Nucleus accumbens (tissue), 56 donors: ENCODE measurements at regions not wholly inside any gene's neighbourhood (a gene's known extent, or its start where the extent isn't known, plus 50 kb on each side); places are given as distances from the start of the nearest gene placed in this dataset.
A peak's percentile ranks its signal among the peaks of the same experiment; 100 is the strongest.
"Not testable (repeated sequence)": the region's sequence is repeated elsewhere in the genome, so short reads cannot be mapped to it uniquely, and the experiment has no call there.

ENCODE experiments used
- DNase-seq, 56 donors: peaks; one replicate each; lab custom pipeline; 2025; lab: John Stamatoyannopoulos, UW

GRCh38 chr4:156420623-156421022 is 467.0 kb upstream of the CTSO start:
- no peak for DNase-seq

DNA sequence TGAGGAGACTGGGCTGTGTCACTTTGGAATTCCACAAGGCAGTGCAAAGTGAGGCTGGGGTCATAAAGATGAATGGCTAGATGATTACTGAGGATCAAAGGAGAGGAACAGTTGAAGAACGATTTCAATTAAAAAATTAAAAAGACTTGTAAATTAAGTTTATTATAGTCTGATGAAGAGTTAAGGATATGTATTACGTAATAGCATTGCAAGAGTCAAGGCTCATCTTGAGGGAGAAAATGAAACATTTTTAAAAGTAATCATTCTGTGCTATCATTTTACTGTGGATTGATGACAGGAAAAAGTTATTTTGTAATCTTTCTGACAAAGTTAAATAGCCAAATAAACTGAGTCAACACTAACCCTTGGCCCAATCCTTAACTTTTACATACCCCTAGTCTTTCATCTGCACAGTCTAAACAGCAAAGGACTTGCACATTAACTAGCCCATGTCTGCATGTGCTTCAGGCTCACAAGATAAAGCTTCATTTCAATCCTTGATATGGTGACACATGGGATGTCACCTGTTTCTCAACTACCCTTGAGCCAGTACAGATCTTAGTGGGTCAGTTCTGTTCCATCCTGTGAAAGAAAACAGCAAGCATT is 465.5 kb upstream of the CTSO start:
- no peak for DNase-seq

DNA sequence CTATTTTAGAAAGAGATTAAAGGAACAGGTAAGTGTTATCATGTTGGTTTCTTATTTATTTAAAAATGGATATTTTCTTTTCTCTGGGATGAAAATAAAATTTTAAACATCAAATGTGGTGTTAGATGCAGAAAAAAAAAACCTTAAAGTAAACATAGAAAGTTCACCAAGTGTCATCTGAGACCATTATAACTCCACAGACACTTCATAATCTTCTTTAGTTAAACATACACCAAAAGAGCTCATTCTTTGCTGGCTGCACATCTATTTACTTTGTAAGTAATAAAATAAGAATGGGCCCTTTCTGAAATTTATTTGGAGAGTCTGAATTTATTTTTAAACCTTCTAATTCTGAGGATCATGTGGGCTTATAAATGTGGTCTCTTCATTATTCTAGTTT is 460.7 kb upstream of the CTSO start:
- DNase-seq: no peak

DNA sequence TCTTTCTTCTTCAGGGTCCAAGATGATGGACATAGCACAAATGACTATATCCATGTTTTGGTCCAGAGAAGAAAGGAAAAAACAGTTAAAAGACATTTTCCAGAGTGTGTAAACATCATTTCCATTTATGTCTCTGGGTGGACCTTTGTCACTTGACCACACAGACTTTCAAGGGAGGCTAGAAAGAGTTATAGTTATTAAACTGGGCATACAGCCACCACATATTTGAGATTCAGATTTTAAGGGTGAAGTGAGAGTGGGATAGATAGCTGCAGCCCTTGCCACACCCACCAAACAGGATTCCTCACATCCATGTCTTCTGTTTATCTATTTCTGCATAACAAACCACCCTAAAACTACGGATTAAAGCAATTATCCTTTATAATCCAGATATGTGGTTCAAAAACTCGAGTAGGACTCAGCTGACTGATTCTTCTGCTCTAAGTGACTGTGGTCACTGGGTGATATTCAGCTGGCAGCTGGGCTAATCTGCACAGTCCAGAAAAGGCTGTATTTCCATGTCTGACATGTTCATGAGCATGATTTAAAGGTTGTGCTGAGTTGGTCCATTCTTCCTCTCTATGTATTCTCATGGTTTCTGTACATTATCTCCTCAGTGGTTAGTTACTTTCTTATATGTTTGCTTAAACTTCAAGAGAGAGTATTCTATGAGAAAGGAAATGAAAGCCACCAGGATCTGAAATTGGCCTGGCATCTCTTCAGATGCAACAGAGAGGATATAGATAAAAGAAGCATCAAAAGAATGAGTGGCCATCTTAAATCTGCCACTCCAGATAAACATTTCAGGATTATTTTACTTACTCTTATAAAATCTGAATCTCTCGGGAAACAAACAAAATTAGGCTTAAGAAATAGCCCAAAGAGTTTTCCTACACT is 459.8 kb upstream of the CTSO start:
- no peak for DNase-seq

DNA sequence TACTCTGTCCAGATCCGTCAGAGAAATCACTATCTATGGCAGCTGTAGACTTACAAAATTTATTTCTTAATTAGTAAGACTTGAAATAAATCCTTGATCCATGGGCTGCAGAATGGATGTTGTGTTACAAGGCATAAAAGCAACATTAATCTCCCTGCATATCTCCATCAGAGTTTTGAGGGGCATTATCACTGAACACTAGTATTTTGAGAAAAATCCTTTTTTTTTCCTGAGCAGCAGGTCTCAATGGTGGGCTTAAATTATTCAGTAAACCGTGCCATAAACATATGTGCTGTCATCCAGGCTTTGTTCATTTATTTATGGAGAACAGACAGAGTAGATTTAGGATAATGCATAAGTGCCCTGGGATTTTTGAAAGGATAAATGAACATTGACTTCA is 457.9 kb upstream of the CTSO start:
- no peak for DNase-seq

DNA sequence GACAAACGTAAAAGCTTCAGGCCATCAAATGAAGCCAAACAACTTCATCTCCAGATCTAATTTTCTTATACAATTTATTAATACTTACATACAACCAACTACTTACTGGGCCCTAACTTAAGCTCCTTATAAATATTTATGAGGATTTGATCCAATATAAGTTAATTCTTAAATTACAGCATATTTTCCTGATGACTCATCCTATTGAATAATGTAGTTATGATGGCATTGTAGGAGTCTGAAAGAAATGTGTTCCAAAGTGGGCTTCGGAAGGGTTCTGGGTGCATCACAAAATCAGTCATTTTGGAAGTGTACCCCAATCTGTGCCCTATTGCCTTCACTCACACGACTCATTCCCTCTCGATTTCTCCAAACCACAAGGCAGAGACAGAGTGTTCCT is 455.1 kb upstream of the CTSO start:
- DNase-seq: no peak

DNA sequence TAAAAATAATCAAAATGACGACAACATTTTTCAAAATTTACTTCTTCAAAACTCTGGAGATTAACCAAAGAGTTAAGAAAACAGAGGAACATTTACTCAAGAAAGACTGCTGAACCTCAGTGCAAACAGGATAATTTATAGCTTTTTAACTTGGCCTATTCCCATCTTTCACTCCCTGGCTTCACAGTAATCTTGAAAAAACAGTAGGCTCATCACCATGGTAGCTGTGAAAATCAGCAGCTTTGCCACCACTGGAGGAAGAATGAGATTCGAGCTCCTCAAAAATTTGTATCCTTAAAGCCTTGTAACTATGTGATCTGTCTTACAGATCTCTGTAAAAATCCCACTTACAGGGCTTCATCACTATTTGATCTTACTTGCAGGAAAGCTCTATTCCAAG is 447.7 kb upstream of the CTSO start:
- DNase-seq: no peak

GRCh38 chr4:156396534-156396933 is 442.9 kb upstream of the CTSO start:
- DNase-seq: no peak

DNA sequence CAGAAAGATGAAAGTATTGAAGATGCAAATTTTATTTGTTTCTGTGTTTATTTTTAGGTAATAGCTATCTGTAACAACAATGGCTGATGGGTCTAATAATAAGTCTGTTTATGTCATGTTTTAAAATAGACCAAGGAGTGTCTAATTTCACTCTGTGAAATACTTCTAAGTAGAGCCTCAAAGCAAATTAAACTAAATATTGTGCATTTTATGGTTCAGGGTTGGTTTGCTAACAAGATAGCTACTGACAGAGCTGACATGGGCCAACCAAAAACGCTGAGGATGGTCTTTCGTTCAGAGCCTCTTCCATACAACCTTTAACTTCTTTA is 437.6 kb upstream of the CTSO start:
- no peak for DNase-seq

DNA sequence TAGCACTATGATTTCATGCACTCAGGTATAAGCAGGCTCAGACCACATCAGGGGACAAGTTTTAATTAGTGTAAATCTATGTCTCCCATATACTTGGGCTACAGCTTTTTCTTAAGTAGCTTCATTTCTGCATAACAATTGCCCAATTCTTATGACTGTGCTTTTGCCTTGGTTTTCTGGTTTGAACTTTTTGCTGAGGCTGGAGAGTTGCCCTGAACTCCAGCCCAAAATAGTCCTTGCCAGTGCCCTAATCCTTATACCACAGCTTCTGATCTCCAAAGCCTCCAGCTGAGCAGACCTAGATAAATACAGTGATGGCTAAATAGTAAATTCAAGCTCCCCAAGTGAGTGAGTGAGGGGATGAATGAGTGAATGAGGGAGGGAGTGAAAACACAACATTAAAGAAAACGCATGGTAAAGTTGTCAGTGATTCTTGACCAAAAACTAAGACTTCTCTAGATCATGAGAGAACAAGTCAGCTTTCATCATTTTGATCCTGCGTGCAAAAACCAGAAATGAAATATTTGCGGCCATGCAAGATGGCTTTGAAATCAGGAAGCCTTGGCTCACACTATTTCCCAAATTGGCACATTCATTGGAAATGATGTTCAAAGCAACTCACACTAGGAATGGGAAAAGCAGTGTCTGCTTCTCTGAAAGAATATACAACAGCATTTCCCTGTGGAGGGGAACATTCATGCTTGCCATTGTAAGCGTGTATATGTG is 437.1 kb upstream of the CTSO start:
- DNase-seq: no peak

GRCh38 chr4:156388826-156389225 is 435.2 kb upstream of the CTSO start:
- DNase-seq: no peak

DNA sequence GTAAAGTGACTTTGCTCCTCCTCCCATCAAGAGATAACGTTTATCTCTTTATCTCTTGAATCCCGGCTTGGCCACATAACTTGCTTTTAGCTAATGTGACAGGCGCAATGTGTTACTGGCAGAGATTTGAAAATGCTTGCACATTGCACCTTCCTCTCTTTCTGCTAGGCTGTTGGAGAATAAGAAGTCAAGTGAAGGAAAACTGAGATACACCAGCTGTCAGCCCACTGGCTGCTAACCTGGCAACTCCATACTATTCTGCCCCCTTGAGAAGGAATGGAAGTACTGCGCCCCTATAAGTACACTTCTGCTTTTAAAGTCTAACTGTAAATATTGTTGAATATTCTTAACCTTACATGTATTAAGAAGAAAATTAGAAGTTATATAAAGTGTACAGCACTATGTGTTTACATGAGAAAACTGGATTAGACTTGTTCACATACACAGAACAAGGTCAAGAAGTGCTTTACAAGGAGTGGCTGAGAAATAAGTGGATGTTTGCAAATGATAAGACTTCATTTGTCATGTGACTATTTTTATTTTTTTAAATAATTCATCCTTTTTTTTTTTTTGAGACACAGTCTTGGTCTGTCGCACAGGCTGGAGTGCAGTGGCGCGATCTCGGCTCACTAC is 424.5 kb upstream of the CTSO start:
- peak in 1 of 56 donors; percentile 0 for DNase-seq

DNA sequence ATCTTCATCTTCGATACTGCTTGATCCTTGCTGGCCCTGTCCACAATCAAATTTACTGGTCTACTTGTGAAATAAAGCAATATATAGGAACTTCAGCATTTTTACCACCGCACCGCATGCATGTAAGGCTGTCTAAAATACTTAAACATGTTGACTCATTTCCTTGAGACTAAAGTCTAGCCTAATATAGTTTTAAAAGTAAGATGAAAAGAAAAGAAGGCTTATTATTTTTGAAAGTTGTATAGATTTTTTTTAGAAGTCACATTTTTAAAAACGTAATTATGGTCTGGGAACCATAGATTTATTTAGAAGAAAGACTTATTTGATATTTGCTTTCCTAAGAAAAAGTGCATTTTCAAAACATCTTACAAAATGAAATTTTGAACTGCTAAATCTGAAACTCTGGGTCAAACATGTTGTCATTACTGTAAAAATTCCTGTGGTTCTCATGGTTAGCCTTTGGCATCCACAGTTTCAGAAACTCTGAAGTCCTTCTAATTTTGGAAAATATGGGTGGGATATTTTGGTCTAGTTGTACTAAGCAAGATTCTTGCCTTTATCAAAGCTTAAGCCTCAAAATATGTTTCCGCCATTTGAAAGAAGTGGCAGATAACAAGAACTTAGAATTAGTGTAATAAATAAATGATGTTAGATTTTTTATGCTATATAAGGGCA is 423.5 kb upstream of the CTSO start:
- no peak for DNase-seq

GRCh38 chr4:156374894-156375293 is 421.2 kb upstream of the CTSO start:
- no peak for DNase-seq

DNA sequence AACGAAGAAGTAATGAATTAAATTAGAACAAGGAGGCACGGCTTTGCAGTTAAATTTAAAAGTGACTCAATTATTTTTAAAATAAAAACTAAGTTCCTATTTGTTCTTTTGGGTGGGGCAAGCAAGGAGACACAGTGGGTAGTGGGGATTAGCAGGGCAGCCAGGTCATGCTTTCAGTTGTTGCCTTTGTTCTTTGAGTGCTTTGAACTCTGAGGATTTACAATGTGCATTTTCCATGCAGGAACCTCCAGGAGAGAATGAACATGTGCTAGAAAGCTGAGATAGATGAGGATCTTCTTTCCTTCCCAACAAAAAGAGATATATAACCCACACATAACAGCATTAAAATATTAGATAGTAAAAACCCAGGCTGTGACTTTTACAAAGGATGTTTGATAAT is 420.4 kb upstream of the CTSO start:
- DNase-seq: no peak

DNA sequence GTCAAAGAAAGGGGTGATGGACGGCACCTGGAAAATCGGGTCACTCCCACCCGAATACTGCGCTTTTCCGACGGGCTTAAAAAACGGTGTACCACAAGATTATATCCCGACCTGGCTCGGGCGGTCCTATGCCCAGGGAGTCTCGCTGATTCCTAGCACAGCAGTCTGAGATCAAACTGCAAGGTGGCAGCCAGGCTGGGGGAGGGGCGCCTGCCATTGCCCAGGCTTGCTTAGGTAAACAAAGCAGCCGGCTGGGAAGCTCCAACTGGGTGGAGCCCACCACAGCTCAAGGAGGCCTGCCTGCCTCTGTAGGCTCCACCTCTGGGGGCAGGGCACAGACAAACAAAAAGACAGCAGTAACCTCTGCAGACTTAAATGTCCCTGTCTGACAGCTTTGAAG is 413.8 kb upstream of the CTSO start:
- not testable (repeated sequence) for DNase-seq

DNA sequence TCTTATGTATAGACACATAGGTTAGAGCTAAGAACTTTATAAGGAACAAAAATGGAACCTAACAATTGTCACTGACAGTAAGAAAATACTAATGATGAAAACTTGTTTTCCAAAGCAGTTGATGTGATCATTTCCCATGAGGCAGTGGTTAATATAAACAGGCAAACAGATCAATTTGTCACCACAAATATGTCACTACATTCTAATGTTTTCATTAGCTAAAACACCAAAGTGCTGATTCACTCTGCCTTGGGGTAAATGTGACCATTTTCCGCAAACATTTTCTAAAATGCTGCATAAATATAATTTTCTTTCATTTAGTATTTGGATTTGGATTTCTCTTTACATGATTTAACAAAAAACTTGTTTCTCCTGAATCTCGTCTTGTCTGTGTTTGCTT is 408.9 kb upstream of the CTSO start:
- DNase-seq: no peak

DNA sequence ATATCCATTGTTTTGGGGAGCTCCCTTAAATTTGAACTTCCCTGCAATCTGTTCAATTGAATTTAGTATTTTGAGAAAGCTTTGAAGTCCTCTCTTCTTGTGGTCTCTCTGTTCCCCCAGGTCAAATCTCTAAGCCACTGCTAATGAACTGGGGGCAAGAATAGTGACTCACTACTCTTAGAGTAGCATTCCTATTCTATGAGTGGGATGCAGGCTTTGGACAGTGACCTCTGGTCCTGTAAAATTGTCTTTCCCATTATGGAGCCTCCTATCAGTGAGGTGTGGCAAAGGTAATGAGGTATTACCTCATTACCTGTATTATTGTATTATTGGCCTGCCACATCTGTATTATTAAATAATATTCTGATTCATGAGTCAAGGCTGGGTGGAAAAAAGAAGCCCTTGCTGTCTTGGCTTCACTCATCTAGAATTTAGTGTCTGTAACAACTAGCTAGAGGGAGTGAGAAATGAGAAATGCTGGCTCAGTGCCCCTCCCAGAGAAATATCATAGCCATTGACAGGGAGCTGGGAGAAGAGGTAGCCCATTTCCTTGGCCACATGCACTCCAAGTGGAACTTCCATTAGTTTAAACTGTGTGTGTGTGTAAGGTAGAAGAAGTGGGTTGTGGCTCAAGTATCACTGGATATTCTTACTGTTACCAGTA is 393.9 kb upstream of the CTSO start:
- DNase-seq: no peak

DNA sequence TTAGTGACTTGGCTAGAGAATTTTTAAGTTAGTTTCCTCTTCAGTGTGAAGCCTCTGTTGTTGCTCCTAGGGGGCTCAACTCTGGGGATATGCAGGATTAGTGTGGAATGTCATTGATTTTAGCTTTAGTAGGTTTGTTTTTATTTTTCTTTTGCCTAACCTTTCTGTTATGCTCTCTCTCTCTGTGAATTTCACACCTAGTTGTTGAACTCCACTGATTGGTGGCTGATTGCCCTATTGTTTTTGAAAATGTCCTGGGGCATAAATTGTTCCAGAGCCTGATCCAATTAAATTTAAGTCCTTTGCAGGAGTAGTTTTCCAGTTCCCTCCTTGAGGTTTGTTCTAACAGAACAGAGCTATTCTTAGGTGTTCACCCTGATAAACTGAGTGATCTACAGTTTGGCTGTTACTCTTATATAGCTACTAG is 393.3 kb upstream of the CTSO start:
- DNase-seq: no peak

- no peak for DNase-seq
Observed at GRCh38 chr4:156344397-156344796, 390.7 kb upstream of the CTSO start.
